ENCODE measurements at regions not wholly inside any gene's neighbourhood (a gene's known extent, or its start where the extent isn't known, plus 50 kb on each side); places are given as distances from the start of the nearest gene placed in this dataset.
"Not testable (repeated sequence)": the region's sequence is repeated elsewhere in the genome, so short reads cannot be mapped to it uniquely, and the experiment has no call there.

DNA sequence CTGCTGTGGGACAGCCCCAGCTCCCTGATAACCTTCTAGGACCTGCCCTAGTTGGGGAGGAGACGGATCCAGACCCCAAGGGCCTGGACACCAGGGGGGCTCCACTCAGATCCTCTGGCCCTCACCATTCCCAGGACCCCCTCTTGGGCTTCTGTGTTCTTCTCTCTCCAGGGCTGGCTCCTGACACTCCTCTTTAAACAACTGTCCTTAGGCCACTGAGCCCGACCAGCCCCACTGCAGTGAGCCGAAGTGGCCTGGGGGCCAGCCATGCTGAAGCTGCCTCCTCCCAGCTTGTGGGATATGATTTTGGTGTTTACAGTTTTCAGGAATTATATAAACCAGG, 272.4 kb upstream of the SFSWAP start:
- H3K27ac ChIP-seq (ENCODE audit: low read length); H3K36me3 ChIP-seq (ENCODE audit: control insufficient read depth in 2 of 2, insufficient read depth in 2 of 2, low read length in 2 of 2); H3K4me3 ChIP-seq (ENCODE audit: low read length in 2 of 2); H3K4me1 ChIP-seq (ENCODE audit: control insufficient read depth, insufficient read depth, low read length); H3K9ac ChIP-seq (ENCODE audit: low read length in 2 of 2); H3K9me3 ChIP-seq (ENCODE audit: control insufficient read depth in 2 of 2, low read length in 2 of 2): not testable (repeated sequence)
- peaks cover 8 to 14% of the 10 kb centered on the region in 2 donors for H3K27me3 ChIP-seq (ENCODE audit: control insufficient read depth in 1 of 2, insufficient read depth in 2 of 2, low read length in 2 of 2)

DNA sequence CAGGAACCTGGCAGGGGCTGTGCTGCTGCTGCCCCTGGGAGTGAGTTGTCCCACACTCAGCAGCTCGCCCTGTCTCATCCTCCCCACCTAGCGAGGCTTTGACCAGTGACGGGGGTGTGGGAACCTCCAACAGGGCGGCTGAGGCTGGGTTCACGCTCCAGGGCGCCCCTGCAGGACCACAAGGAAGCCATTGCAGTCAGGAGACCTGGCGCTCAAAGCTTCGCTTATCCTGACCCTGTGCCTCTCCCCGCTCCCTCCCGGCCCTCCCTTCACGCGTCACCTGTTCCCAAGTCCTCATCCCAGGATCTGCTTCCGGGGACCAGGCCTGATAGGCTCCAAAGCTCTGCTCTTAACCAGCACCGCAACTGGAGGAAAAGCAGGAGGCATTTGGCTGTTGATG, 272.0 kb upstream of the SFSWAP start:
- Histone ChIP-seq H3K27me3 (ENCODE audit: control insufficient read depth in 1 of 2, insufficient read depth in 2 of 2, low read length in 2 of 2) (peaks cover 8 to 14% of the 10 kb centered on the region in 2 donors), H3K4me3 (ENCODE audit: low read length in 2 of 2) (no peak overlapping the region), H3K9ac (ENCODE audit: low read length in 2 of 2) (no peak overlapping the region), H3K36me3 (ENCODE audit: control insufficient read depth in 2 of 2, insufficient read depth in 2 of 2, low read length in 2 of 2) (no peaks in the 10 kb centered on the region), H3K9me3 (ENCODE audit: control insufficient read depth in 2 of 2, low read length in 2 of 2) (no peaks in the 10 kb centered on the region), H3K27ac (ENCODE audit: low read length) (no peak overlapping the region), H3K4me1 (ENCODE audit: control insufficient read depth, insufficient read depth, low read length) (no peaks in the 10 kb centered on the region)

DNA sequence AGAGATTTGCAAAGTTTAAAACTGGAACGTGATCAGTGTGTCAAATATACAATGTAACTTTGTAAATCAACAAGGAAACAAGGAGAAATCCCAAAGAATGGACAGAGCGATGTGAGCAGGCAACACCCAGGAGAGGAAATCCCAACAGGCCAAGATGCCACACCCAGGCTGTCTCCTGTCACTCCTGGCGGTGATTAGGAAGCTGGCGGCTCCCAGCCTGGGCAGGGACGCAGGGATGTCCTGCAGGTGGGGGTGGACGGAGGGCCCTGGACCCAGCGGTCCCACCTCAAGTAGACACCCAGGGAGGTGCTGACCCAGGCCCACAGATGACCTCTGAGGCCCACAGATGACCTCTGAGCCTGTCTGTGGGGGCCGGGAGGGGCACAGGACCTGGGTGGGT, 271.1 kb upstream of the SFSWAP start:
- H3K4me1 ChIP-seq (ENCODE audit: control insufficient read depth, insufficient read depth, low read length); H3K9ac ChIP-seq (ENCODE audit: low read length in 2 of 2); H3K27me3 ChIP-seq (ENCODE audit: control insufficient read depth in 1 of 2, insufficient read depth in 2 of 2, low read length in 2 of 2); H3K36me3 ChIP-seq (ENCODE audit: control insufficient read depth in 2 of 2, insufficient read depth in 2 of 2, low read length in 2 of 2); H3K9me3 ChIP-seq (ENCODE audit: control insufficient read depth in 2 of 2, low read length in 2 of 2); H3K4me3 ChIP-seq (ENCODE audit: low read length in 2 of 2); H3K27ac ChIP-seq (ENCODE audit: low read length): not testable (repeated sequence)

DNA sequence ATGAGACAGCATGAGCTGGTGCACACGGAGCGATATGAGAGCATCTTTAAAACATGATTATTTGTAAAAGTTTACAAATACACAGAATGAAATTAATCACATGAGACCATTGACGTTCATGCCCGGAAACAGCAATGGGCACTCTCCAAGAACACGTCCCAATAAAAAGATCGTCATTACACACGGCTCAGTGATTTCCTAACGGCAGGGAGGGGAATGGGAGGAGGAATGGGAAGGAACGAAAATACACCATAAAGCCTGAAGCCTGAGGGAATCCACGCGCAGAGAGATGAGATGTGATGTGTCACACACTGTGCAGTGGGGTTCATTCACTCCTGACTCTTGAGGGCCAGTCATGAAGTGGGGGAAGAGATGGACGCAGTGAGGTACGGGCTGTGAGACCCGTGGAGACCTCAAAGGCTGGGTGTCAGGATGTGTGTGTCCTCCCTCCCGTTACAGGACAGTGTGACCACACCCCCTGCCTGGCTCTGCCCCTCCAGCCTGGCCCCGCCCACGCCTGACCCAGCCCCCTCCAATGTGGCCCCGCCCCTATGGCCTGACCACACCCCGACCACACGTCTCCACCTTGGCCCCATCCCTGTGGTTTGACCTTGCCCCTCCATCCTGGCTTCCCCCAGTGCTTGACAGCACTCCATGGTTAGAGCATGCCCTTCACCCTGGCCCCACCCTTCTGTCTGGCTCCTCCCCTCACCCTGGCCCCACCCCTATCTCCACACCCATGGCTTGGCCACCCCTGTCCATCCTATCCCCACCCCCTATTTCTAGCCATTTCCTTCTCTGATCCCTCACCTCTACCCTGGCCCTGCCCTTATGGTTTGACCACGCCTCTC, 270.5 kb upstream of the SFSWAP start:
- H3K27me3 ChIP-seq (ENCODE audit: control insufficient read depth in 1 of 2, insufficient read depth in 2 of 2, low read length in 2 of 2); H3K9me3 ChIP-seq (ENCODE audit: control insufficient read depth in 2 of 2, low read length in 2 of 2); H3K4me3 ChIP-seq (ENCODE audit: low read length in 2 of 2); H3K27ac ChIP-seq (ENCODE audit: low read length); H3K9ac ChIP-seq (ENCODE audit: low read length in 2 of 2); H3K4me1 ChIP-seq (ENCODE audit: control insufficient read depth, insufficient read depth, low read length); H3K36me3 ChIP-seq (ENCODE audit: control insufficient read depth in 2 of 2, insufficient read depth in 2 of 2, low read length in 2 of 2): not testable (repeated sequence)

DNA sequence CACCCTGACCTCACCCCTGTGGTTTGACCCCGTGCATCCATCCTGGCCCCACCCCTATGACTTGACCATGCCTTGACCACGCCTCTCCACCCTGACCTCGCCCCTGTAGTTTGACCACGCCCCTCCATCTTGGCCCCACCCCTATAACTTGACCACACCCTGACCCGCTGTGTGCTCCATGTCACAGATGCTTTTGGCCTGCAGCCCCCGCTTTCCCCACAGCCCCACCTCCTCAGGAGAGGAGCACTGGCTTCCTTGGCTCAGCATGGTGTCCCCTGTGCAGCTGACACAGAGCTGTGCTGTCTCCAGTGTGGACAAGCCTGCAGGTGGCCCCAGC, 269.9 kb upstream of the SFSWAP start:
- H3K9ac ChIP-seq (ENCODE audit: low read length in 2 of 2): no peak overlapping the region
- H3K4me1 ChIP-seq (ENCODE audit: control insufficient read depth, insufficient read depth, low read length): no peaks in the 10 kb centered on the region
- no peaks in the 10 kb centered on the region for H3K9me3 ChIP-seq (ENCODE audit: control insufficient read depth in 2 of 2, low read length in 2 of 2)
- no peak overlapping the region for H3K27ac ChIP-seq (ENCODE audit: low read length)
- H3K36me3 ChIP-seq (ENCODE audit: control insufficient read depth in 2 of 2, insufficient read depth in 2 of 2, low read length in 2 of 2): no peaks in the 10 kb centered on the region
- H3K4me3 ChIP-seq (ENCODE audit: low read length in 2 of 2): no peak overlapping the region
- H3K27me3 ChIP-seq (ENCODE audit: control insufficient read depth in 1 of 2, insufficient read depth in 2 of 2, low read length in 2 of 2): peaks cover 6 to 8% of the 10 kb centered on the region in 2 donors

DNA sequence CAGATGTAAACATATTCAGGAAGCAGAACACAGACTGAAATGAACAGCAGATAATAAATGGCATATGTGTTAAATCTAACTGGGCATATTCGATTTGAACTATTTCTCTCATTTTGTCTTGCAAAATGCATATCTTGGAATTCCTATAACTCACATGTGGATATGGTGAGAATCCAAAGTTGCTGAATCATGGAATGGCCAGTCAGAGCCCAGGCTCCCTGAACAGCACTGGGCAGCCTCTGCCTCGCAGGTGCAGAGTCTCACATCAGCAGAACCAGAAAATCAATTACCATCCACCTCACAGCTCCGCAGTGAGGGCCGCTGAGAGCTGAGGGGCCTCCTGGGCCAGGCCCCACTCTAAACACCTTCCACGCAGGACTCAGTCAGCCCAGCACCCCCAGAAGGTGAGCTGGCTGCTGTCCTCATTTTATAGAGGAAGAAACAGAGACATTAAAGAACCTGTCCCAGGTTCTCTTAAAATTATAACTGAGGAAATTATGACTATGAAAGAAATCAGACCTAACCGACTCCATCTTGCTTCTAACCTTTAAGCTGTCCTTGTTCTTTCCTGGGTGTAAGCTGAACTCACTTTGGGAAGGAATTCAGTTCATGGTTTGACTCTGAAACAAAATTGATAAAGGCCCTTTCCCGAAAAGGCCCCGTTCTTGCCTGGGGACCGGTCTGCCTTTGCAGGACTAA, 269.1 kb upstream of the SFSWAP start:
- Histone ChIP-seq H3K9ac (ENCODE audit: low read length in 2 of 2) (no peak overlapping the region), H3K27me3 (ENCODE audit: control insufficient read depth in 1 of 2, insufficient read depth in 2 of 2, low read length in 2 of 2) (peaks cover 6 to 8% of the 10 kb centered on the region in 2 donors), H3K9me3 (ENCODE audit: control insufficient read depth in 2 of 2, low read length in 2 of 2) (no peaks in the 10 kb centered on the region), H3K4me3 (ENCODE audit: low read length in 2 of 2) (no peak overlapping the region), H3K27ac (ENCODE audit: low read length) (no peak overlapping the region), H3K4me1 (ENCODE audit: control insufficient read depth, insufficient read depth, low read length) (no peaks in the 10 kb centered on the region), H3K36me3 (ENCODE audit: control insufficient read depth in 2 of 2, insufficient read depth in 2 of 2, low read length in 2 of 2) (no peaks in the 10 kb centered on the region)

DNA sequence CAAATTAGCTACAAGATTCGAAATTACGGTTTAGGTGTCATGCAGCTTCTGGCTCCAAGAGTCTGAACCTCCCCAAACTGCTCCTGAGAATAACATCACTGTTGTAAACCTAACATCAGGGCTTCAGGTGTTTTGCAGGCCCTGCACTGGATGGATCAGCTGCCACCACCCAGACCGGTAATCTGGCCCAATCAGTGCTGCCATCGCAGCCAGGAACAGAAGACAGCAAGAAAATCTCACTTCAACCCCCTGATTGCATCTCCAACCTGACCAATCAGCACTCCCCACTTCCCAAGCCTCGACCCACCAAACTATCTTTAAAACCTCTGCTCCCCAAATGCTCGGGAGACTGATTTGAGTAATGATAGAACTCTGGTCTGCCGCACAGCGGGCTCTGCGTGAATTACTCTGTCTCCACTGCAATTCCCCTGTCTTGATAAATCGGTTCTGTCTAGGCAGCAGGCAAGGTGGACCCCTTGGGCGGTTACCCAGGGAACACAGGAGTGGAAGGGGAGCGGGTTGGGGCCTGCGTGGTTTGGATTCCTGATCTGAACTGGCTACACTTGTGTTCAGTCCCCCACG, 268.5 kb upstream of the SFSWAP start:
- H3K9ac ChIP-seq (ENCODE audit: low read length in 2 of 2): no peak overlapping the region
- peaks cover 2 to 6% of the 10 kb centered on the region in 2 donors for H3K27me3 ChIP-seq (ENCODE audit: control insufficient read depth in 1 of 2, insufficient read depth in 2 of 2, low read length in 2 of 2)
- H3K27ac ChIP-seq (ENCODE audit: low read length): no peak overlapping the region
- H3K4me3 ChIP-seq (ENCODE audit: low read length in 2 of 2): no peak overlapping the region
- H3K36me3 ChIP-seq (ENCODE audit: control insufficient read depth in 2 of 2, insufficient read depth in 2 of 2, low read length in 2 of 2): no peaks in the 10 kb centered on the region
- H3K9me3 ChIP-seq (ENCODE audit: control insufficient read depth in 2 of 2, low read length in 2 of 2): no peaks in the 10 kb centered on the region
- H3K4me1 ChIP-seq (ENCODE audit: control insufficient read depth, insufficient read depth, low read length): no peaks in the 10 kb centered on the region

DNA sequence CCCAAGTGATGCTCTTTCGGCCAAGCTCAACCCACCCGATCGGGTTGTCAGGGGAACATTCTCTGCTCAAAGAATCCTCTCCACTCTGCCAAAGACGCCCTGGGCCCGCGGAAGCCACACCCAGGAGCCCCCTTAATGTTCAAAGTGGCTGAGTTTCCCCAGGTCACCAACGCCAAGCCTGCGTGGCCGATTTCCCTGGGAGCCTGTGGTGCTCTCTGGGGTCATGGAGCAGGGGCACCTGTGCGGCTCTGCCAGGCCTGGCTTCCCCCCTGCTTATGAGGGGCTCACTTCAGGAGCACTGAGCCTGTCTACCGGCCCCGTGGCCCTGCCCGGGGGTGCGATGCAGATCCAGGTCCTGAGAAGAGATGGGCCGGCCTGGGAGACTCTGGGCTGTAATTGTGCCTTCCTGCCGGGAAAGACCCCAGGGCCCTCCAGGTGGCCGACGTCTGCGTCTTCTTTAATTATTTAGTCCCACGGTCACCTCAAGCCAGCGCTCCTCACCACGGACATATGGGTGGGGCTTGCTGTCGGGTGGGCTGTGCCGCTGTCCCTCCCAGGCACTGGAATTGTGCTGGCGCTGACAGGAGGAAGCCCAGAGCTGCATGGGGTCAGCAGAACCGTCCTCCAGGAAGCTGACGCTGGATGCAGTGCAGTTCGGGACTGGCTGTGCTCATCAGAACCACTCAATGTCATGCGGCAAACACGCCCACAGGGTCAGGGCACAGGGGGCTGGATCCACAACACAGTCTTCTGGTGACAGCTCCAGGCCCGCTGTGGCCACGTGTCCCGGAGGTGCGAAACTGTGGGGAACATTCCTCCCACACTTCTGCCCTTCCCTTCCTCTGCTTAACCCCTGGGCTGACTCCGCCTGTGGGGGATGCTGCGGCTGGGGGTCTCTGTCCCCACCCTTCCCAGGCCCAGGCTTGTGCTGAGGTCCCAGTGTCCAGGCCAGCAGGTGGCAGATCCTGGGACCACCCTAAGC, 267.6 kb upstream of the SFSWAP start:
- Histone ChIP-seq H3K36me3 (ENCODE audit: control insufficient read depth in 2 of 2, insufficient read depth in 2 of 2, low read length in 2 of 2) (no peaks in the 10 kb centered on the region), H3K9ac (ENCODE audit: low read length in 2 of 2) (no peak overlapping the region), H3K27me3 (ENCODE audit: control insufficient read depth in 1 of 2, insufficient read depth in 2 of 2, low read length in 2 of 2) (peaks cover 0 to 2% of the 10 kb centered on the region in 2 donors), H3K27ac (ENCODE audit: low read length) (no peak overlapping the region), H3K4me1 (ENCODE audit: control insufficient read depth, insufficient read depth, low read length) (no peaks in the 10 kb centered on the region), H3K9me3 (ENCODE audit: control insufficient read depth in 2 of 2, low read length in 2 of 2) (peaks cover 0 to 3% of the 10 kb centered on the region in 2 donors), H3K4me3 (ENCODE audit: low read length in 2 of 2) (no peak overlapping the region)

DNA sequence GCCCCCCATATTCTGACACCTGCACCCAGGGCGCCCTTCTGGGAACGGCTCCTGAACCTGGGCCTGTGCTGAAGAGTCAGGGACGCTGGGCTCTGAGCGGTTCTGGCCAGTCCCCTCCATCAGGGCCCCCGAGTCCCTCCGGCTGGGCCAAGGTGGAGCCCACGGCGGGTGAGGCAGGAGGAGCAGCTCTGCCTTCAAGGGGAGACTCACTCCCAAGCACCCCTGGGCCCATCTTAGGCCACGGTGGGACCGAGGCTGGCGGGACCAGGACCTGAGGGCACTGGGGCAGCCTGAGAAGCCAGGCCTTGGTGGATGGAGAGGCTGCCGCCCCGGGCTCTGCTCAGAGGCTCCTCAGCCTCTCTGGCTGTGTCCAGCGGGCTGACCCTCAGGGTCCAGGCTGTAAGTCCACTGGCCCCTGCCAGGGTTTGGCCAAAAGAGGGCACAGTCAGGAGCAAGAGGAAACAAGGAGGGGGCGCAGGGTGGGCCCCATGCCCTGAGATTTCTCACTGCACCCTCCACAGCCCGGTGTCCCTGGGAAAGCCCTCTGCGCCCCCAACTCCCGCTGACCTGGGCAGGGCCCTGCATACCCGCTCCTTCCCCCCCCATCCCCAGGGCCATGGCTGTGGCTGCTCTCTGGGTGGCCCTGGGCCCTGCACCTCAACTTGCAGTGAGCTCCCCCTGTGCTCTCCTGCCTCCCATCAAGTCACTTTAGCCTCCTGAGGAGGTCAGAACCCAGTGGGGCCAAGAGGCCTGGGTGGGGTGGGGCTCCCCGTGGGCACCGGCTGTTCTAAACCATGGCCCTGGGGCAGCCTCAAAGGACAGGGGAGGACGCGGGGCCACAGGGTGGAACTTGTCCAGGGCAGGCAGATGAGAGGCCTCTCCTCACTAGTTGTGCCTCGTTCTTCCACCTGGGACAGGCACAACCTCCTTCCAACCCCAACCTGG, 266.4 kb upstream of the SFSWAP start:
- Histone ChIP-seq H3K4me3 (ENCODE audit: low read length in 2 of 2) (no peak overlapping the region), H3K9ac (ENCODE audit: low read length in 2 of 2) (no peak overlapping the region), H3K4me1 (ENCODE audit: control insufficient read depth, insufficient read depth, low read length) (no peaks in the 10 kb centered on the region), H3K27ac (ENCODE audit: low read length) (no peak overlapping the region), H3K36me3 (ENCODE audit: control insufficient read depth in 2 of 2, insufficient read depth in 2 of 2, low read length in 2 of 2) (no peaks in the 10 kb centered on the region), H3K9me3 (ENCODE audit: control insufficient read depth in 2 of 2, low read length in 2 of 2) (peaks cover 0 to 9% of the 10 kb centered on the region in 2 donors), H3K27me3 (ENCODE audit: control insufficient read depth in 1 of 2, insufficient read depth in 2 of 2, low read length in 2 of 2) (no peaks in the 10 kb centered on the region)

Measured in stomach smooth muscle (tissue), 2 donors.